ENCODE measurements at regions not wholly inside any gene's neighbourhood (a gene's known extent, or its start where the extent isn't known, plus 50 kb on each side); places are given as distances from the start of the nearest gene placed in this dataset.

DNA sequence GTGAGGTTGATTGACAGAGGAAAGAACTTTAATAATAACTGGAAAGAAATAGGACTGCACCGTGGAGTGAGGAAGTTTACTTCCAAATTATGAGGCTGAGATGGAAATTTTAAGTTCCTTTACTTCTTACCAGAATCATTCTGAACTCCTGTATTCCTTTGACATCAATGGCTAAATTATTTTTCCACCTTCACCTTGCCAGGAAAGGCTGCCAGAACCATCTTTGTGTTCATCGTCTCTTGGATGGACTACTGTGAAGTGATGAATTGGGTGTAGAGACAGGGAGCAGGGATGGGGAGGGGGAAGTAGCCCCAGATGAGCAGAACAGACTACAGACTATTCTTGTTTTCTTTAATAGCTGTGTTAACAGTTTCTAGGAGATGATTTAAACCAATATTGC lies 102.1 kb upstream of the CEP162 start:
- Histone ChIP-seq H3K4me1 (no peaks in the 10 kb centered on the region), H4K20me1 (ENCODE audit: low read depth) (no peaks in the 10 kb centered on the region), H2AFZ (replicated peaks) (no peak overlapping the region), H3K9ac (no peak overlapping the region), H3K27ac (no peak overlapping the region), H3K4me2 (no peak overlapping the region), H3F3A (ENCODE audit: low read depth) (no peaks in the 10 kb centered on the region), H3K9me3 (ENCODE audit: low read depth) (no peaks in the 10 kb centered on the region), H3K27me3 (no peaks in the 10 kb centered on the region), H3K79me2 (ENCODE audit: low read depth) (no peaks in the 10 kb centered on the region), H3K36me3 (no peaks in the 10 kb centered on the region), H3K4me3 (no peak overlapping the region)
- H3K9me3 Mint-ChIP-seq, result no peaks in the 10 kb centered on the region
- no peaks in the 10 kb centered on the region for H3K27me3 Mint-ChIP-seq (ENCODE audit: insufficient read depth, low read depth)
- no peak overlapping the region for H3K4me3 Mint-ChIP-seq
- H3K4me1 Mint-ChIP-seq, result no peaks in the 10 kb centered on the region
- DNase-seq (ENCODE audit: low spot score), result no peak
- no peaks in the 10 kb centered on the region for H3K36me3 Mint-ChIP-seq
- no peak for TF ChIP-seq EZH2 (IDR thresholded peaks at IDR 0.05)
- TF ChIP-seq EZH2phosphoT487 (IDR thresholded peaks at IDR 0.05), result no peak
- TF ChIP-seq, protein P1, sequence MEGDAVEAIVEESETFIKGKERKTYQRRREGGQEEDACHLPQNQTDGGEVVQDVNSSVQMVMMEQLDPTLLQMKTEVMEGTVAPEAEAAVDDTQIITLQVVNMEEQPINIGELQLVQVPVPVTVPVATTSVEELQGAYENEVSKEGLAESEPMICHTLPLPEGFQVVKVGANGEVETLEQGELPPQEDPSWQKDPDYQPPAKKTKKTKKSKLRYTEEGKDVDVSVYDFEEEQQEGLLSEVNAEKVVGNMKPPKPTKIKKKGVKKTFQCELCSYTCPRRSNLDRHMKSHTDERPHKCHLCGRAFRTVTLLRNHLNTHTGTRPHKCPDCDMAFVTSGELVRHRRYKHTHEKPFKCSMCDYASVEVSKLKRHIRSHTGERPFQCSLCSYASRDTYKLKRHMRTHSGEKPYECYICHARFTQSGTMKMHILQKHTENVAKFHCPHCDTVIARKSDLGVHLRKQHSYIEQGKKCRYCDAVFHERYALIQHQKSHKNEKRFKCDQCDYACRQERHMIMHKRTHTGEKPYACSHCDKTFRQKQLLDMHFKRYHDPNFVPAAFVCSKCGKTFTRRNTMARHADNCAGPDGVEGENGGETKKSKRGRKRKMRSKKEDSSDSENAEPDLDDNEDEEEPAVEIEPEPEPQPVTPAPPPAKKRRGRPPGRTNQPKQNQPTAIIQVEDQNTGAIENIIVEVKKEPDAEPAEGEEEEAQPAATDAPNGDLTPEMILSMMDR (IDR thresholded peaks at IDR 0.05), result no peak
- no peak overlapping the region for H3K27ac Mint-ChIP-seq

DNA sequence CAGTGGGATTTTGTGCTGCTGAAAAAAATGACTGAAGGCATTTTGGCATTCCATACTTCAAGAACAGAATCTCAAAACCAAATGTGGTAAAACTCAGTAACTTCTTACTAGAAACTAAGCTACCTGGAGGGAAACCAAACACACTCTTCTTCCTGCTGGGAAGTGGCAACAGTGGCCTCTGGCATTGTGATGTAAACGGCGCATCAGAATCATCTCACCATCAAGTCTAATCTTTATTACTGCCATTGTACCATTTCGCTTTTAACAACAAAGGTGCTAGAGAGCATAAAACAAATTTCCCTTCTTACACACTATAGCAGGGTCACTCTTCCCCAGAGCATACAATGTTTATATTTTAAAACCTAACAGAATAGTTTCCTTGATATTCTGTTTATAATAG lies 101.6 kb upstream of the CEP162 start:
- Mint-ChIP-seq H3K27ac (no peak overlapping the region), H3K9me3 (no peaks in the 10 kb centered on the region), H3K27me3 (ENCODE audit: insufficient read depth, low read depth) (no peaks in the 10 kb centered on the region), H3K4me3 (no peak overlapping the region), H3K4me1 (no peaks in the 10 kb centered on the region), H3K36me3 (no peaks in the 10 kb centered on the region)
- Histone ChIP-seq H2AFZ (replicated peaks) (no peak overlapping the region), H3K36me3 (no peaks in the 10 kb centered on the region), H3K27ac (no peak overlapping the region), H3K27me3 (no peaks in the 10 kb centered on the region), H3K4me3 (no peak overlapping the region), H3K4me2 (no peak overlapping the region), H3K4me1 (no peaks in the 10 kb centered on the region), H3K9me3 (ENCODE audit: low read depth) (no peaks in the 10 kb centered on the region), H3K9ac (no peak overlapping the region), H3F3A (ENCODE audit: low read depth) (no peaks in the 10 kb centered on the region), H3K79me2 (ENCODE audit: low read depth) (no peaks in the 10 kb centered on the region), H4K20me1 (ENCODE audit: low read depth) (no peaks in the 10 kb centered on the region)
- DNase-seq (ENCODE audit: low spot score), result no peak
- TF ChIP-seq EZH2 (IDR thresholded peaks at IDR 0.05), result no peak
- TF ChIP-seq EZH2phosphoT487 (IDR thresholded peaks at IDR 0.05), result no peak
- TF ChIP-seq, protein P1 (IDR thresholded peaks at IDR 0.05), result no peak

DNA sequence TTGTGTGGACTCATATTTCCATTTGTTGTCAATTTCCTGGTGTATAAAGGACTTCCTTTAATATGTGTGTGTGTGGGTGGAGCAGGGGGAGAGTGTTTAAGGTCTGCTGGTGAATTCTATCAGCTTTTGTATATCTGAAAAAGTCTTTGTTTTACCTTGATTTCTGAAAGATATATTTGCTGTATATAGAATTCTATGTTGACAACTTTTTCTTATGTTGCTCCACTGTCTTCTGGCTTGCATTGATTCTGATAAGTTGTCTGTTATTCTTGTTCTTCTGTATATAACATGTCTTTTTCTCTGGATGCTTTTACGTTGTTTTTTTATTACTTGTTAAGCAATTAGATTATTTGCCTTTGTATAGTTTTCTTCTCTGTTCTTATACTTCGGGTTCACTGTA lies 90.0 kb upstream of the CEP162 start:
- Mint-ChIP-seq H3K27me3 (ENCODE audit: insufficient read depth, low read depth) (no peaks in the 10 kb centered on the region), H3K4me3 (no peak overlapping the region), H3K9me3 (no peaks in the 10 kb centered on the region), H3K36me3 (no peaks in the 10 kb centered on the region), H3K27ac (no peak overlapping the region), H3K4me1 (no peaks in the 10 kb centered on the region)
- Histone ChIP-seq H2AFZ (replicated peaks) (no peak overlapping the region), H3K36me3 (no peaks in the 10 kb centered on the region), H3K4me3 (no peak overlapping the region), H3F3A (ENCODE audit: low read depth) (no peaks in the 10 kb centered on the region), H4K20me1 (ENCODE audit: low read depth) (no peaks in the 10 kb centered on the region), H3K27me3 (no peaks in the 10 kb centered on the region), H3K79me2 (ENCODE audit: low read depth) (no peaks in the 10 kb centered on the region), H3K4me1 (no peaks in the 10 kb centered on the region), H3K4me2 (no peak overlapping the region), H3K9me3 (ENCODE audit: low read depth) (no peaks in the 10 kb centered on the region), H3K9ac (no peak overlapping the region), H3K27ac (no peak overlapping the region)
- no peak for DNase-seq (ENCODE audit: low spot score)
- TF ChIP-seq EZH2phosphoT487 (IDR thresholded peaks at IDR 0.05), result no peak
- no peak for TF ChIP-seq EZH2 (IDR thresholded peaks at IDR 0.05)
- TF ChIP-seq, protein P1 (IDR thresholded peaks at IDR 0.05), result no peak

Data from neural progenitor cell (in vitro differentiated cells).